ENCODE measurements at regions not wholly inside any gene's neighbourhood (a gene's known extent, or its start where the extent isn't known, plus 50 kb on each side); places are given as distances from the start of the nearest gene placed in this dataset.

DNA sequence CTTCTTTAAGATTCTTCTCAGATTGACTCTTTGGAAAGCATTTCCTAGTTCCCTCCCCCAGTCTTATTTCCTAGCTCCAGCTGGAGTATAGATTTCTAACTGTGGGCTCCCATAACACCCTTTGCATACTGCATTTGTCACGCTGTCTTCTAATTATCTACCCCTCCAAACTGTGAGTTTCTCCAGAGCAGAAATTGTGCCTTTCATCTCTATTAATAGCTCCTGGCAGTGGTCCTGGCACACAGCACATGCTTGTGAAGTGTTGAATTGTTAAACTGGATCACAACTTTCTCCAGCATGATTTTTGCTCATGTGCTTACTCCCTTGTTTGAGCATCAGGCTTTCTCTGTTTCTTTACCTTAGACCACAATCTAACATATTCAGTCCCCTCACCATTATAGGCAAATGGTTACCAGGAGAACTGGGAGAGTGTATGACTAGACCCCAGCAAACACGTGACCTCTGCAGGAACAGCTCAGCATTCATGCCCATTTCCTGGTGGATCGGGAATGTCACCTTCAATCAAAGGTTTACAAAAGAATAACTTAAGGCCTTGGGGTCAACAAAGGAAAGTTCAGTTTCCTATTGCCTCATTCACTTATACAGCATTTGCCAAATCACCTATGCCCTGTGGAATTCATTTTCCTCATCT, 175.7 kb upstream of the TANK start:
- Histone ChIP-seq H3K27ac (ENCODE audit: low read depth in 2 of 2, low read length in 1 of 2) (no peak overlapping the region), H3K4me1 (ENCODE audit: control insufficient read depth in 2 of 2, insufficient read depth in 2 of 2, low read length in 1 of 2) (no peaks in the 10 kb centered on the region), H3K36me3 (ENCODE audit: control insufficient read depth in 2 of 2, insufficient read depth in 2 of 2, low read length in 1 of 2) (no peaks in the 10 kb centered on the region), H3K9me3 (ENCODE audit: control insufficient read depth in 2 of 2, insufficient read depth in 1 of 2, low read depth in 1 of 2, low read length in 1 of 2) (no peaks in the 10 kb centered on the region), H3K27me3 (ENCODE audit: control insufficient read depth in 1 of 2, insufficient read depth in 2 of 2, low read length in 2 of 2) (no peaks in the 10 kb centered on the region), H3K4me3 (ENCODE audit: low read depth in 1 of 2, low read length in 2 of 2) (no peak overlapping the region)
- WGBS, 2 donors: 62 to 64% methylated on average over 3 of the region's 3 CpGs

GRCh38 chr2:160989778-160990177, 170.4 kb upstream of the TANK start:
- Histone ChIP-seq H3K4me1 (ENCODE audit: control insufficient read depth in 2 of 2, insufficient read depth in 2 of 2, low read length in 1 of 2) (no peaks in the 10 kb centered on the region), H3K27ac (ENCODE audit: low read depth in 2 of 2, low read length in 1 of 2) (no peak overlapping the region), H3K4me3 (ENCODE audit: low read depth in 1 of 2, low read length in 2 of 2) (no peak overlapping the region), H3K36me3 (ENCODE audit: control insufficient read depth in 2 of 2, insufficient read depth in 2 of 2, low read length in 1 of 2) (no peaks in the 10 kb centered on the region), H3K9me3 (ENCODE audit: control insufficient read depth in 2 of 2, insufficient read depth in 1 of 2, low read depth in 1 of 2, low read length in 1 of 2) (no peaks in the 10 kb centered on the region), H3K27me3 (ENCODE audit: control insufficient read depth in 1 of 2, insufficient read depth in 2 of 2, low read length in 2 of 2) (no peaks in the 10 kb centered on the region)
- 66 to 75% methylated on average over 1 of the region's 1 CpG for WGBS, 2 donors

DNA sequence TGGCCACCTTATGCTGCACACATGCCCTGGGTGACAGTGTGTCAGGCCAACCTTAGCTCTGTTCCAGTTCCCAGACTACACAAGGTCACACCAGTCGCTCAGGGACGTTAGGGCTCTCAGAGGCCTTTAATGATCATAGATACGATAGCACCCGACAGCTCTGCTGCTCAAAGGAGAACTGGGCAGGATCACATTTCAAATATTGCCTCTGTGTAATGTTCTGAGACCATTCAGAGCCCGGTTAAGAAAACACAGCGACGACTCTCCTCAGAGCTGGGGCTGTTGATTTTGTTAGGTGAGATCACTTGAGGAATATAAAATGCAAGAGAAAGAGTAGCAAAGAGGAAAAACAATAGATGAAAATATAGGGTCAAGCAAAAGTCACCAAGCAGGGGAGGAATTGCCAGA, 166.6 kb upstream of the TANK start:
- no peak overlapping the region for H3K27ac ChIP-seq (ENCODE audit: low read depth in 2 of 2, low read length in 1 of 2)
- WGBS, 2 donors: 59 to 88% methylated on average over 7 of the region's 7 CpGs
- no peaks in the 10 kb centered on the region for H3K9me3 ChIP-seq (ENCODE audit: control insufficient read depth in 2 of 2, insufficient read depth in 1 of 2, low read depth in 1 of 2, low read length in 1 of 2)
- no peaks in the 10 kb centered on the region for H3K27me3 ChIP-seq (ENCODE audit: control insufficient read depth in 1 of 2, insufficient read depth in 2 of 2, low read length in 2 of 2)
- H3K4me1 ChIP-seq (ENCODE audit: control insufficient read depth in 2 of 2, insufficient read depth in 2 of 2, low read length in 1 of 2): no peaks in the 10 kb centered on the region
- no peaks in the 10 kb centered on the region for H3K36me3 ChIP-seq (ENCODE audit: control insufficient read depth in 2 of 2, insufficient read depth in 2 of 2, low read length in 1 of 2)
- no peak overlapping the region for H3K4me3 ChIP-seq (ENCODE audit: low read depth in 1 of 2, low read length in 2 of 2)

DNA sequence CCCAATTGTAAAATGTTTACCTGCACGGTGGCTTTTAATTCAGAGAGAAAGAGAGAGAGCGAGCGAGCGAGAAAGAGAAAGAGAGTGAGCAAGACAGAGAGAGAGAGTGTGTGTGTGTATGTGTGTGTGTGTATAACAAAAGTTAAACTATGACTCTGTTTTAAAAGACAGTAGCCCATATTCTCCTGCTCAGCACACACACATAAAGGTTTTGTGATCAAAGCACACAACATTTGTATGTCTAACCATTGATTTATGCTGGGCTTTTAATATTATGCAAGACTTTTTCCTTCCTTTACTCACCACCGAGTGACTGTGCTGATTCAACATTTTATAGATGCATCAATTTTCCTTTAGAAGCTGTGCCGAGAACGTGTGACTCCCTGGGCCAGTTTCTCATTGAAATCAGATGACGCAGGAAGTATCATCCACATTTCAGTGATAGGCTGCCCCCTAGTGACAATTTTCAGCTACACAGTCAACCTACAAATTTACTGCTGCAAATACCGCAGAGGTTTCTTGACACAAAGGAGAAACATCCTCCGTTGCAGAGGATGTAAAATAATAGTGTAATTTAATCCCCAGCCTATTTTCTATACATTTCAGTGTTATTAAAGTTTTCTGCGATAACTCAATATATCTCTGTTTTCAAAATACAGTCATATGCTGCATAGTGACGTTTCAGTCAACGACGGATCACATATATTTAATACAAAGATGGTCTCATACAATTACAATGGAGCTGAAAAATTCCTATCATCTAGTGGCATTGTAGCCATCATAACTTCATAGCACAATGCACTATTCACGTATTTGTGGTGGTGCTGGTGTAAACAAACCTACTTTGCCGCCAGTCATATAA, 165.9 kb upstream of the TANK start:
- H3K4me3 ChIP-seq (ENCODE audit: low read depth in 1 of 2, low read length in 2 of 2): no peak overlapping the region
- no peaks in the 10 kb centered on the region for H3K27me3 ChIP-seq (ENCODE audit: control insufficient read depth in 1 of 2, insufficient read depth in 2 of 2, low read length in 2 of 2)
- 45% methylated on average over 16 of the region's 16 CpGs for WGBS, 2 donors
- H3K9me3 ChIP-seq (ENCODE audit: control insufficient read depth in 2 of 2, insufficient read depth in 1 of 2, low read depth in 1 of 2, low read length in 1 of 2): no peaks in the 10 kb centered on the region
- no peaks in the 10 kb centered on the region for H3K4me1 ChIP-seq (ENCODE audit: control insufficient read depth in 2 of 2, insufficient read depth in 2 of 2, low read length in 1 of 2)
- no peaks in the 10 kb centered on the region for H3K36me3 ChIP-seq (ENCODE audit: control insufficient read depth in 2 of 2, insufficient read depth in 2 of 2, low read length in 1 of 2)
- H3K27ac ChIP-seq (ENCODE audit: low read depth in 2 of 2, low read length in 1 of 2): no peak overlapping the region

DNA sequence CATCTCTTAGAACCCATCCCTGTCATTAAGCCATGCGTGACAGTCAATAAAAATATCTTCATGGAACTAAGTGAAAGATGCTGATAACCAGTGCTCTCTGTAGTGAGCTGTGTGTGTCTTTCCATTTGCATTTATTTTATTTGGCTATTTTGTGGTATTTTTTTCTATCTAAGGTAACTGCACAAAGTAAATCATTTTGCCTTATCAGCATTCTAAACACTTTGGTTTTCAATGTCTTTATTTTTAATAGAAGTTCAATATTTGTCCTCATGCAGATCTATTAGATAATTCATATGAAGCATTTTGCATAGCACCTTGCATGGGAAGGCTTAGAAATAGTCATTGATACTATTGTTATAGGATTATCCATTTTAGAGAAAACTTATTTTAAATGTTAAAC, 163.6 kb upstream of the TANK start:
- H3K4me3 ChIP-seq (ENCODE audit: low read depth in 1 of 2, low read length in 2 of 2): no peak overlapping the region
- H3K36me3 ChIP-seq (ENCODE audit: control insufficient read depth in 2 of 2, insufficient read depth in 2 of 2, low read length in 1 of 2): no peaks in the 10 kb centered on the region
- no peaks in the 10 kb centered on the region for H3K27me3 ChIP-seq (ENCODE audit: control insufficient read depth in 1 of 2, insufficient read depth in 2 of 2, low read length in 2 of 2)
- H3K27ac ChIP-seq (ENCODE audit: low read depth in 2 of 2, low read length in 1 of 2): no peak overlapping the region
- 95 to 100% methylated on average over 1 of the region's 1 CpG for WGBS, 2 donors
- no peaks in the 10 kb centered on the region for H3K4me1 ChIP-seq (ENCODE audit: control insufficient read depth in 2 of 2, insufficient read depth in 2 of 2, low read length in 1 of 2)
- H3K9me3 ChIP-seq (ENCODE audit: control insufficient read depth in 2 of 2, insufficient read depth in 1 of 2, low read depth in 1 of 2, low read length in 1 of 2): no peaks in the 10 kb centered on the region

- H3K27me3 ChIP-seq (ENCODE audit: control insufficient read depth in 1 of 2, insufficient read depth in 2 of 2, low read length in 2 of 2): no peaks in the 10 kb centered on the region
- H3K27ac ChIP-seq (ENCODE audit: low read depth in 2 of 2, low read length in 1 of 2): no peak overlapping the region
- H3K9me3 ChIP-seq (ENCODE audit: control insufficient read depth in 2 of 2, insufficient read depth in 1 of 2, low read depth in 1 of 2, low read length in 1 of 2): no peaks in the 10 kb centered on the region
- no peaks in the 10 kb centered on the region for H3K36me3 ChIP-seq (ENCODE audit: control insufficient read depth in 2 of 2, insufficient read depth in 2 of 2, low read length in 1 of 2)
- no peaks in the 10 kb centered on the region for H3K4me1 ChIP-seq (ENCODE audit: control insufficient read depth in 2 of 2, insufficient read depth in 2 of 2, low read length in 1 of 2)
- H3K4me3 ChIP-seq (ENCODE audit: low read depth in 1 of 2, low read length in 2 of 2): no peak overlapping the region
- WGBS, 2 donors: 57 to 69% methylated on average over 2 of the region's 2 CpGs
These were observed 155.8 kb upstream of the TANK start for GRCh38 chr2:161004379-161004778.

DNA sequence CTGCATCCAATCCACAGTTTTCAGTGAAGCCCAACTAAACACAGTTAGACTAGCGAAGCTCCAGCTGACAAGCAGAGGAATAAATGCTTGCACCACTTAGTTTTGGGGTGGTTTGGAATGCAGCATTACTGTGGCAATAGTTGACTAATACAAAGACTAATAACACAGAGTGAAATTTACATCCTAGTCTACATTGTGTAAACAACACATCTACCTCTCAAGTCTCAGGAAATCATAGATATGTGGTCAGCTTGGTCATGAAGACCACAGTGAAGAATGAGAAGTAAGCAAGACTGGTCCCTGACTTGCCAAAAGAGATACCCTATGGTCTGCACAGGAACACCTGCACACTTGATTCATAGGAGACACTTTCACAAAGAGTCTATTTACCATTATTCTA, 155.1 kb upstream of the TANK start:
- no peak overlapping the region for H3K4me3 ChIP-seq (ENCODE audit: low read depth in 1 of 2, low read length in 2 of 2)
- no peaks in the 10 kb centered on the region for H3K27me3 ChIP-seq (ENCODE audit: control insufficient read depth in 1 of 2, insufficient read depth in 2 of 2, low read length in 2 of 2)
- H3K9me3 ChIP-seq (ENCODE audit: control insufficient read depth in 2 of 2, insufficient read depth in 1 of 2, low read depth in 1 of 2, low read length in 1 of 2): peaks cover 0 to 2% of the 10 kb centered on the region in 2 donors
- no peaks in the 10 kb centered on the region for H3K36me3 ChIP-seq (ENCODE audit: control insufficient read depth in 2 of 2, insufficient read depth in 2 of 2, low read length in 1 of 2)
- 33 to 85% methylated on average over 1 of the region's 1 CpG for WGBS, 2 donors
- H3K4me1 ChIP-seq (ENCODE audit: control insufficient read depth in 2 of 2, insufficient read depth in 2 of 2, low read length in 1 of 2): no peaks in the 10 kb centered on the region
- H3K27ac ChIP-seq (ENCODE audit: low read depth in 2 of 2, low read length in 1 of 2): no peak overlapping the region

DNA sequence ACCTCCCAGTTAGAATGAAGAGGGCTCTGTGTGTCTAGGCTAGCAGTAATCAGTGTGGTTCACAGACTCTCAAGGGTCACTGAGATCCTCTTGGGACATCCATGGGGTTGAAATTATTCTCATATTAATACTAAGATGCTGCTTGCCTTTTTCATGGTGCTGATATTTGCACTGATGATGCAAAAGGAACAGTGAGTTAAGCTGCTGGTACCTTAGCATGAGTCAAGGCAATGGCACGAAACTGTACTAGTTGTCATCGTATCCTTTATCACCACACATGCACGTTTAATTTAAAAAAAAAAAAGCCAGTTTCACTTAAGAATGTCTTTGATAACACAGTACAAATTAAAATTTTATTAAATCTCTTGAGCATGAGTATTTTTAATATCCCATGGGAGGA, 151.9 kb upstream of the TANK start:
- WGBS, 2 donors: 84 to 91% methylated on average over 3 of the region's 3 CpGs
- Histone ChIP-seq H3K27me3 (ENCODE audit: control insufficient read depth in 1 of 2, insufficient read depth in 2 of 2, low read length in 2 of 2) (no peaks in the 10 kb centered on the region), H3K4me1 (ENCODE audit: control insufficient read depth in 2 of 2, insufficient read depth in 2 of 2, low read length in 1 of 2) (no peaks in the 10 kb centered on the region), H3K27ac (ENCODE audit: low read depth in 2 of 2, low read length in 1 of 2) (no peak overlapping the region), H3K9me3 (ENCODE audit: control insufficient read depth in 2 of 2, insufficient read depth in 1 of 2, low read depth in 1 of 2, low read length in 1 of 2) (peaks cover 0 to 2% of the 10 kb centered on the region in 2 donors), H3K36me3 (ENCODE audit: control insufficient read depth in 2 of 2, insufficient read depth in 2 of 2, low read length in 1 of 2) (no peaks in the 10 kb centered on the region), H3K4me3 (ENCODE audit: low read depth in 1 of 2, low read length in 2 of 2) (no peak overlapping the region)

DNA sequence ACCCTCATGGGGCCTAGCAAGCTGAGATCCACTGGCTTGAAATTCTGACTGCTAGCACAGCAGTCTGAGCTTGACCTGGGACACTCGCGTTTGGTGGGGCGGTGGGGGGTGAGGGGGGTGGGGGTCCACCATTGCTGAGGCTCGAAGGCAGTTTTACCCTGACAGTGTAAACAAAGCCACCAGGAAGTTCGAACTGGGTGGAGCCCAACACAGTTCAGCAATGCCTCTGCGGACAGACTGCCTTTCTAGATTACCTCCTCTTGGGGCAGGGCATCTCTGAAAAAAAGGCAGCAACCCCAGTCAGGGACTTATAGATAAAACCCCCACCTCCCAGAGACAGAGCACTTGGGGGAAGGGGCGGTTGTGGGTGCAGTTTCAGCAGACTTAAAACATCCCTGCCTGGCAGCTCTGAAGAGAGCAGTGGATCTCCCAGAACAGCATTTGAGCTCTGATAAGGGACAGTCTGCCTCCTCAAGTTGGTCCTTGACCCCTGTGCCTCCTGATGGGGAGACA, 149.7 kb upstream of the TANK start:
- Histone ChIP-seq H3K27ac (ENCODE audit: low read depth in 2 of 2, low read length in 1 of 2) (no peak overlapping the region), H3K4me3 (ENCODE audit: low read depth in 1 of 2, low read length in 2 of 2) (no peak overlapping the region), H3K9me3 (ENCODE audit: control insufficient read depth in 2 of 2, insufficient read depth in 1 of 2, low read depth in 1 of 2, low read length in 1 of 2) (peaks cover 0 to 2% of the 10 kb centered on the region in 2 donors), H3K36me3 (ENCODE audit: control insufficient read depth in 2 of 2, insufficient read depth in 2 of 2, low read length in 1 of 2) (no peaks in the 10 kb centered on the region), H3K4me1 (ENCODE audit: control insufficient read depth in 2 of 2, insufficient read depth in 2 of 2, low read length in 1 of 2) (no peaks in the 10 kb centered on the region), H3K27me3 (ENCODE audit: control insufficient read depth in 1 of 2, insufficient read depth in 2 of 2, low read length in 2 of 2) (no peaks in the 10 kb centered on the region)
- WGBS, 2 donors: 67 to 76% methylated on average over 7 of the region's 7 CpGs

Measured in esophagus (tissue), 2 donors.